ENCODE measurements at regions not wholly inside any gene's neighbourhood (a gene's known extent, or its start where the extent isn't known, plus 50 kb on each side); places are given as distances from the start of the nearest gene placed in this dataset.

- Mint-ChIP-seq H3K9me3 (no peaks in the 10 kb centered on the region), H3K27me3 (ENCODE audit: low read depth) (no peaks in the 10 kb centered on the region), H3K36me3 (ENCODE audit: insufficient read depth in 1 of 3, low read depth in 3 of 3) (no peaks in the 10 kb centered on the region), H3K27ac (peak overlapping the region in 2 of 3 experiments; percentile 2 to 79; a peak in 2 of 7 replicates), H3K4me1 (peaks cover 10% of the 10 kb centered on the region in 2 experiments), H3K4me3 (no peak overlapping the region)
- Histone ChIP-seq H2AK5ac (ENCODE audit: insufficient read length, low read length) (no peak overlapping the region), H3K4me2 (ENCODE audit: insufficient read depth, insufficient read length, low read length) (no peak overlapping the region), H4K5ac (ENCODE audit: insufficient read length, low read depth, low read length) (no peak overlapping the region), H4K91ac (ENCODE audit: insufficient read length, low read depth, low read length) (no peak overlapping the region), H3K18ac (ENCODE audit: insufficient read length, low read depth, low read length) (no peak overlapping the region), H3K79me1 (ENCODE audit: insufficient read depth, low read depth, low read length, poor library complexity, severe bottlenecking) (no peaks in the 10 kb centered on the region), H3K9ac (ENCODE audit: extremely low read depth, insufficient read length, low read length) (no peak overlapping the region), H4K20me1 (ENCODE audit: control insufficient read depth, insufficient read depth, insufficient read length) (no peaks in the 10 kb centered on the region), H2AFZ (ENCODE audit: low read length) (no peak overlapping the region), H3K27me3 (ENCODE audit: insufficient read depth, low read length) (no peaks in the 10 kb centered on the region), H2BK12ac (ENCODE audit: insufficient read length, low read depth, low read length) (no peak overlapping the region), H3T11ph (ENCODE audit: low read length) (no peak overlapping the region), H3K23ac (ENCODE audit: insufficient read length, low read depth, low read length) (no peak overlapping the region), H2BK20ac (ENCODE audit: low read depth, low read length, poor library complexity, severe bottlenecking) (no peak overlapping the region), H3K23me2 (ENCODE audit: insufficient read length, low read depth, low read length, poor library complexity, severe bottlenecking) (no peaks in the 10 kb centered on the region), H2BK5ac (ENCODE audit: insufficient read length, low read length) (no peak overlapping the region), H3K4ac (ENCODE audit: low read depth, low read length) (no peak overlapping the region), H3K27ac (ENCODE audit: insufficient read length, low read depth, low read length) (no peak overlapping the region), H3K4me1 (ENCODE audit: insufficient read depth, low read length) (no peaks in the 10 kb centered on the region), H3K79me2 (ENCODE audit: insufficient read depth, low read length) (no peaks in the 10 kb centered on the region), H3K9me3 (ENCODE audit: control insufficient read depth, low read depth, low read length) (no peaks in the 10 kb centered on the region), H3K14ac (ENCODE audit: insufficient read depth, low read length) (no peak overlapping the region), H2BK15ac (ENCODE audit: low read depth, low read length) (no peak overlapping the region), H2BK120ac (ENCODE audit: low read depth, low read length, poor library complexity, severe bottlenecking) (no peak overlapping the region), H3K56ac (ENCODE audit: insufficient read length, low read depth, low read length) (no peak overlapping the region), H4K8ac (replicated peaks; ENCODE audit: insufficient read length, low read depth, low read length) (no peak overlapping the region)
- WGBS (ENCODE audit: extremely low coverage, insufficient read length, low lambda C conversion rate): no CpG with 5 or more reads among the region's 5 CpGs
- no peak for TF ChIP-seq CTCF (conservative IDR thresholded peaks at IDR 0.05)
- DNase-seq: no peak
Measured at GRCh38 chr11:47928426-47928825, 51.9 kb upstream of the PTPRJ start.

All from H9 (cell line).